ENCODE measurements at regions not wholly inside any gene's neighbourhood (a gene's known extent, or its start where the extent isn't known, plus 50 kb on each side); places are given as distances from the start of the nearest gene placed in this dataset.
"Not testable (repeated sequence)": the region's sequence is repeated elsewhere in the genome, so short reads cannot be mapped to it uniquely, and the experiment has no call there.

DNA sequence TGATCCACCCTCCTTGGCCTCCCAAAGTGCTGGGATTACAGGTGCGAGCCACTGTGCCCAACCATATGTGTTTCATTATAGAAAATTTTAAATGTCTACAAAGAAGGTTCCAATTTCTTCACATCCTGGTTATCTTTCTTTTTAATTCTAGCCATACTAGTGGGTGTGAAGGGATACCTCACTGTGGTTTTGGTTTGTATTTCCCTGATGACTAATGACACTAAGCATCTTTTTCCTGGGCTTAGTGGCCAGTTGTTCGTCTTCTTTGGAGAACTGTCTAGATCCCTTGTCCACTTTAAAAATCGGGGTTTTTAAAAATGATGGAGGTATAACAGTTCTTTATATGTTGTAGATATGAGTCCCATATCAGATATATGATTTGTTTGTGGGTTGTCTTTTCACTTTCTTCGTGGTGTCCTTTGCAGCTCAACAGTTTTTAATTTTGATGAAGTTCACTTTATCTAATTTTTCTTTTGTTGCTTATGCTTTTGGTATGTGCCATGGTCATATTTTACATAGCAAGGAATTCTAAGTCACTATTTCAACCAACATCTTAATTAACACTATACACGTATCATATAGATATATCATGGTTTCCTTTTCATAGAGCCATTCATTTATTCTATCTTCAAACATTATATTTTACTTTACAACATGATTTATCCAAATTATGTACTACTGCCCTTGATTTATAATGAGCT is 135.0 kb upstream of the RIOK3 start:
- DNase-seq (ENCODE audit: low spot score): no peak
- no peak for TF ChIP-seq CTCF (IDR thresholded peaks at IDR 0.05)
- Histone ChIP-seq H3K27me3 (replicated peaks; ENCODE audit: insufficient read depth) (no peaks in the 10 kb centered on the region), H3K27ac (no peak overlapping the region), H3K9me3 (no peaks in the 10 kb centered on the region), H3K36me3 (no peaks in the 10 kb centered on the region), H3K4me3 (no peak overlapping the region), H3K4me1 (ENCODE audit: control insufficient read depth in 1 of 2, low read depth in 2 of 2) (peaks cover 4 to 23% of the 10 kb centered on the region in 2 donors)
- no peak for ATAC-seq (ENCODE audit: insufficient number of reproducible peaks, low FRiP score, low read depth)

DNA sequence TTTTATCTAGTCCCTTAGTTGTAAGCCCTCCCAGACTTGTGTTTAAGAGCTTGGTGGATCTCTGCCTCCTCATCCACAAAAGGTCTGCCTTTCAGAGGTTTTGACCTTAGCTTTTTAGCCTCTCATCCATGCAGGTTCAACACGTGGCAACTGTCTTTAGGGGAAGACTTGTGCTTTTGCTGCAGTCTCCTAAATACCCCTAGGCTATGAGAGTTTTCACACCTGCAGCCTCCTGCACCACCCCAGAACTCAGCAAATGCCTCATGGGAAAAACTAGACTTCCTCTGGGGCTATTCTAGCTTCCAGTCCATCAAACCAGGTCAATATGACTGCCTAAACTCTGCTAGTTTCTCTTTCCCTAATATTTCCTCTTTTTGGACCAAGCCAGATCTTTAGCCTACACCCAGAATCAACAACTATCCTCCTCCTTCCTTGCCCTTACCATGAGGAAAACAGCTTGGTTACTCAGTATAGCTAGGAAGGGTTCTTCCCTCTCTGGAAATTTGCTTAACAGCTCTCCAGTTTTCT is 132.3 kb upstream of the RIOK3 start:
- H3K27ac ChIP-seq: no peak overlapping the region
- H3K4me3 ChIP-seq: no peak overlapping the region
- no peak for TF ChIP-seq CTCF (IDR thresholded peaks at IDR 0.05)
- peaks cover 0 to 4% of the 10 kb centered on the region in 2 donors for H3K4me1 ChIP-seq (ENCODE audit: control insufficient read depth in 1 of 2, low read depth in 2 of 2)
- no peaks in the 10 kb centered on the region for H3K36me3 ChIP-seq
- ATAC-seq (ENCODE audit: insufficient number of reproducible peaks, low FRiP score, low read depth) (no peak), DNase-seq (ENCODE audit: low spot score) (no peak)
- H3K27me3 ChIP-seq (replicated peaks; ENCODE audit: insufficient read depth): no peaks in the 10 kb centered on the region
- H3K9me3 ChIP-seq: no peaks in the 10 kb centered on the region

DNA sequence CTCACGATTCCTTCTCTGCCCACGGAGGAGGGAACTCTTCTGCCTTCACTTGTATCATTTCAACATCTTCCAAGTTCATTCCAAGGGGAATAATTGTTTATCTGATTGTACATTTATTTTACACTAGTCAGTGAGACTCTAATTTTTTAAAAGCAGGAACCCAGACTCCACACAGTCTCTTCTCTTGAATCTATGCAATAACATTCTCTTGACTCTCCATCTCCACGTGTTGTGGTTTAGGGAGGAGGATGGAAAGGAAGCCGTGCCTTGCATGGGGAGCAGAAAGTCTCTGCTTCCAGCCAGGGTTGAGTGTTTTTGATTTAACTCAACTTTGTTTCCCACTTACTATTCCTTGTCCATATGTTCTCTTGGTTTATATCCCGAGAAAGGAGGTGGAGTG is 131.1 kb upstream of the RIOK3 start:
- DNase-seq (ENCODE audit: low spot score) (no peak), ATAC-seq (ENCODE audit: insufficient number of reproducible peaks, low FRiP score, low read depth) (no peak)
- no peak overlapping the region for H3K4me3 ChIP-seq
- H3K36me3 ChIP-seq: no peaks in the 10 kb centered on the region
- no peak for TF ChIP-seq CTCF (IDR thresholded peaks at IDR 0.05)
- H3K27me3 ChIP-seq (replicated peaks; ENCODE audit: insufficient read depth): no peaks in the 10 kb centered on the region
- H3K4me1 ChIP-seq (ENCODE audit: control insufficient read depth in 1 of 2, low read depth in 2 of 2): peaks cover 0 to 4% of the 10 kb centered on the region in 2 donors
- no peaks in the 10 kb centered on the region for H3K9me3 ChIP-seq
- H3K27ac ChIP-seq: no peak overlapping the region

DNA sequence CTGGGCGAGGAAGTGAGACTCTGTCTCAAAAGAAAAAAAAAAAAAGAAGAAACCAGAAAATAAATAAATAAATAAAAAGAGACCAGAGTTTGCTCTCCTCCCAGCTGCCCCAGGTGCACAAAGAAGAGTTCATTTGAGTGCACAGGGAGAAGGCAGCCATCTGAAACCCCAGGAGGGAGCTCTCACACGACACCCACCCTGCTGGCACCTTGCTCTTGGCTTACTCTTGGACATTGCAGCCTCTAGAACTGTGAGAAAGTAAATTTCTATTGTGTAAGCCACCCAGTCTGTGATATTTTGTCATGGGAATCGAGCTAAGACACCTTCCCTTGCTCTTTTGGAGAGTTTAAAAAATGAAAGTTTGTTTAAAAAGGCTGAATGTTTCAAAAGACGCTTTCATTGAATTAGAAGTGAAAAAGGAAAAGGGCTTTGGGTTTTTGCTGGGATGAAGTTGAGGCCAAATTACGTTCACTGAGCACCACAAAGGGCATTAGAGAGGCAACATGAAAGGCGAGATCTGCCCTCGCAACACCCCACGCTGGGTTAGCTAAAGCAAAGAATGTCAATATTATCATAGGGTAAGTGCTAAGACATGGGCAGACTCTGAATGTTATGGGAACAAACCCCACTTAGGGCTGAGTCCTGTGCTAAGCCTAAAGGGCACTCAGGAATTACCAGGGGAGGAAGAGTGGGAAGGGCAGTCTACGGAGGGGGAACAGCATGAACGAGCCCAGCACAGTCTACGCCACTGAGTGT is 128.9 kb upstream of the RIOK3 start:
- H3K36me3 ChIP-seq: no peaks in the 10 kb centered on the region
- no peak for TF ChIP-seq CTCF (IDR thresholded peaks at IDR 0.05)
- no peaks in the 10 kb centered on the region for H3K27me3 ChIP-seq (replicated peaks; ENCODE audit: insufficient read depth)
- peaks cover 0 to 4% of the 10 kb centered on the region in 2 donors for H3K4me1 ChIP-seq (ENCODE audit: control insufficient read depth in 1 of 2, low read depth in 2 of 2)
- no peaks in the 10 kb centered on the region for H3K9me3 ChIP-seq
- DNase-seq (ENCODE audit: low spot score): no peak
- ATAC-seq (ENCODE audit: insufficient number of reproducible peaks, low FRiP score, low read depth): no peak
- peak overlapping the region; percentile 46 for H3K4me3 ChIP-seq
- peak overlapping the region in 1 of 2 donors; percentile 29 for H3K27ac ChIP-seq

DNA sequence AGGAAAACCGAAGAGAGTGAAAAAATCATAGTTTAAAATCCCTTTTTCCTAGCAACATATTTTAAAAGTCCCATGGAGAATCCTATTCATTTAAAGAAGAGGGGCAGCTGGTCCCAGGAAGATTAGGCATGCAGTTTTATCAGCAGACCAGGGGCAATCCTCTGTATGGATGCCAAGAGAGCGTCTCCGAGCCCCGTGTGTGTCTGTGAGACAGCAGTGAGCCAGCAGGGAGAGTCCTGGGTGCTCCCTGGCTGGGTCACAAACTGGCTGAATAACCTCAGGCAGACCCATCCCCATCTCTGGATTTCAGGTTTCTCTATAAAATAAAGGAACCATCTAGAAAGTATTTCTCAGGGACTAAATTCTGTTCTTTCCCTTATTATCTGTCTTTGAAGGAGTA is 128.2 kb upstream of the RIOK3 start:
- peaks cover 0 to 4% of the 10 kb centered on the region in 2 donors for H3K4me1 ChIP-seq (ENCODE audit: control insufficient read depth in 1 of 2, low read depth in 2 of 2)
- H3K4me3 ChIP-seq: peak overlapping the region; percentile 46
- no peak for TF ChIP-seq CTCF (IDR thresholded peaks at IDR 0.05)
- DNase-seq (ENCODE audit: low spot score) (no peak), ATAC-seq (ENCODE audit: insufficient number of reproducible peaks, low FRiP score, low read depth) (no peak)
- no peak overlapping the region for H3K27ac ChIP-seq
- H3K36me3 ChIP-seq: no peaks in the 10 kb centered on the region
- H3K27me3 ChIP-seq (replicated peaks; ENCODE audit: insufficient read depth): no peaks in the 10 kb centered on the region
- H3K9me3 ChIP-seq: no peaks in the 10 kb centered on the region

- not testable (repeated sequence) for ATAC-seq (ENCODE audit: insufficient number of reproducible peaks, low FRiP score, low read depth)
These were observed 123.4 kb upstream of the RIOK3 start for GRCh38 chr18:23329671-23330070.

More at GRCh38 chr18:23329671-23330070, 123.4 kb upstream of the RIOK3 start:
- not testable (repeated sequence) for H3K27ac ChIP-seq; H3K4me1 ChIP-seq (ENCODE audit: control insufficient read depth in 1 of 2, low read depth in 2 of 2); H3K36me3 ChIP-seq; H3K9me3 ChIP-seq; H3K4me3 ChIP-seq; DNase-seq (ENCODE audit: low spot score); H3K27me3 ChIP-seq (replicated peaks; ENCODE audit: insufficient read depth)
